HG03095 (cell line): ENCODE measurements at regions not wholly inside any gene's neighbourhood (a gene's known extent, or its start where the extent isn't known, plus 50 kb on each side); places are given as distances from the start of the nearest gene placed in this dataset.

Experiments used
- ATAC-seq: cut with Tn5 transposase; IDR thresholded peaks from one replicate; pipeline ENCODE4 v1.9.1; 2021; ENCODE audit warnings: moderate library complexity; ENCODE audit not compliant: unreplicated experiment

GRCh38 chr12:42812086-42812485 is 222.5 kb upstream of the PRICKLE1 start:
- ATAC-seq: no peak

GRCh38 chr12:42810006-42810405 is 220.5 kb upstream of the PRICKLE1 start:
- no peak for ATAC-seq

GRCh38 chr12:42809226-42809625 is 219.7 kb upstream of the PRICKLE1 start:
- no peak for ATAC-seq

GRCh38 chr12:42807766-42808165 is 218.2 kb upstream of the PRICKLE1 start:
- ATAC-seq: no peak

- no peak for ATAC-seq
Measured at GRCh38 chr12:42807251-42807650, 217.7 kb upstream of the PRICKLE1 start.

- ATAC-seq: no peak
Measured at GRCh38 chr12:42804928-42805327, 215.4 kb upstream of the PRICKLE1 start.

- no peak for ATAC-seq
Measured at GRCh38 chr12:42802785-42803189, 213.2 kb upstream of the PRICKLE1 start.

- ATAC-seq: no peak
Measured at GRCh38 chr12:42801271-42801670, 211.7 kb upstream of the PRICKLE1 start.

GRCh38 chr12:42799966-42800365 is 210.4 kb upstream of the PRICKLE1 start:
- no peak for ATAC-seq

GRCh38 chr12:42798811-42799438 is 209.4 kb upstream of the PRICKLE1 start:
- no peak for ATAC-seq

GRCh38 chr12:42794806-42795205 is 205.3 kb upstream of the PRICKLE1 start:
- no peak for ATAC-seq

GRCh38 chr12:42793166-42793565 is 203.6 kb upstream of the PRICKLE1 start:
- no peak for ATAC-seq

GRCh38 chr12:42792265-42792664 is 202.7 kb upstream of the PRICKLE1 start:
- no peak for ATAC-seq

GRCh38 chr12:42791399-42791798 is 201.9 kb upstream of the PRICKLE1 start:
- no peak for ATAC-seq

GRCh38 chr12:42790761-42791151 is 201.2 kb upstream of the PRICKLE1 start:
- ATAC-seq: no peak

GRCh38 chr12:42789808-42790760 is 200.5 kb upstream of the PRICKLE1 start:
- no peak for ATAC-seq

GRCh38 chr12:42786400-42787148 is 197.0 kb upstream of the PRICKLE1 start:
- ATAC-seq: no peak

- ATAC-seq: no peak
Measured at GRCh38 chr12:42785944-42786343, 196.4 kb upstream of the PRICKLE1 start.

- no peak for ATAC-seq
Measured at GRCh38 chr12:42780671-42781070, 191.1 kb upstream of the PRICKLE1 start.

- no peak for ATAC-seq
Measured at GRCh38 chr12:42779186-42779859, 189.8 kb upstream of the PRICKLE1 start.

- no peak for ATAC-seq
Measured at GRCh38 chr12:42776396-42776795, 186.8 kb upstream of the PRICKLE1 start.
